GM21447 (cell line): ENCODE measurements at regions not wholly inside any gene's neighbourhood (a gene's known extent, or its start where the extent isn't known, plus 50 kb on each side); places are given as distances from the start of the nearest gene placed in this dataset.
"Not testable (repeated sequence)": the region's sequence is repeated elsewhere in the genome, so short reads cannot be mapped to it uniquely, and the experiment has no call there.

Experiments
- ATAC-seq: cut with Tn5 transposase; IDR thresholded peaks from one replicate; pipeline ENCODE4 v1.9.1; 2021; ENCODE audit not compliant: unreplicated experiment

- ATAC-seq, result no peak
Measured at GRCh38 chr14:104230946-104231345, 92.6 kb downstream of the KIF26A start.

- ATAC-seq, result no peak
Measured at GRCh38 chr14:104232070-104232484, 93.7 kb downstream of the KIF26A start.

GRCh38 chr14:104234007-104234786, 95.8 kb downstream of the KIF26A start:
- not testable (repeated sequence) for ATAC-seq

- ATAC-seq, result no peak
Measured at GRCh38 chr14:104235686-104236085, 97.3 kb downstream of the KIF26A start.

GRCh38 chr14:104237651-104238423, 99.5 kb downstream of the KIF26A start:
- ATAC-seq, result no peak

- ATAC-seq, result no peak
Measured at GRCh38 chr14:104238424-104239184, 100.2 kb downstream of the KIF26A start.

- ATAC-seq, result no peak
Measured at GRCh38 chr14:104239185-104239775, 100.9 kb downstream of the KIF26A start.

- no peak for ATAC-seq
Measured at GRCh38 chr14:104239861-104240301, 101.5 kb downstream of the KIF26A start.

GRCh38 chr14:104240434-104241157, 102.2 kb downstream of the KIF26A start:
- no peak for ATAC-seq

GRCh38 chr14:104243200-104243599, 104.8 kb downstream of the KIF26A start:
- ATAC-seq, result no peak

- ATAC-seq, result no peak
Measured at GRCh38 chr14:104244221-104245011, 106.0 kb downstream of the KIF26A start.

GRCh38 chr14:104245075-104245474, 106.7 kb downstream of the KIF26A start:
- ATAC-seq, result no peak

- no peak for ATAC-seq
Measured at GRCh38 chr14:104245723-104246122, 107.3 kb downstream of the KIF26A start.

- ATAC-seq, result no peak
Measured at GRCh38 chr14:104246401-104247335, 108.3 kb downstream of the KIF26A start.

GRCh38 chr14:104247336-104248202, 109.2 kb downstream of the KIF26A start:
- ATAC-seq, result no peak

GRCh38 chr14:104248203-104249055, 110.0 kb downstream of the KIF26A start:
- no peak for ATAC-seq

GRCh38 chr14:104249089-104249488, 110.7 kb downstream of the KIF26A start:
- no peak for ATAC-seq
